GM21723 (cell line): ENCODE measurements at regions not wholly inside any gene's neighbourhood (a gene's known extent, or its start where the extent isn't known, plus 50 kb on each side); places are given as distances from the start of the nearest gene placed in this dataset.
"Not testable (repeated sequence)": the region's sequence is repeated elsewhere in the genome, so short reads cannot be mapped to it uniquely, and the experiment has no call there.

Experiments
- ATAC-seq: cut with Tn5 transposase; IDR thresholded peaks from one replicate; pipeline ENCODE4 v1.9.1; 2021; ENCODE audit warnings: mild to moderate bottlenecking, moderate library complexity; ENCODE audit not compliant: unreplicated experiment

- ATAC-seq = no peak
Measured at GRCh38 chr5:163108351-163108750, 329.0 kb upstream of the CCNG1 start.

DNA sequence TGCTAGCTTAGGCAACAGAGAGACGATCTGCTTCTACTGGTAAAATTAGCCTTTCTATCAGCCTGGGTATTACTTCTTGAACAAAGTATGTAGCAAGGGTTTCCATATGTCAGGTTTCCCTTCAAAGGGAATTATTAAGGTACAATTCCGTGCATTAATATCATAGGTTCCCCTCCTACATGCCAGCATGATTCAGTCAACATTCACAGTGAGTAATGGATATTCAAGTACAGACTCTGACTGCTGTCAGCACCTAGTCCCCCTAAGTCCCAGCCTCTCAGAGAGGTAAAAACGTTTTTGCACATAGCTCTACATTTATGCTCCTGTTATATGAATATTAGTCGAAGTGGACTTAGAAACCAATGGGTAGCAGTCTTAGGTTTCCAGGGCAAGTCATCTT, 322.4 kb upstream of the CCNG1 start:
- ATAC-seq = no peak

DNA sequence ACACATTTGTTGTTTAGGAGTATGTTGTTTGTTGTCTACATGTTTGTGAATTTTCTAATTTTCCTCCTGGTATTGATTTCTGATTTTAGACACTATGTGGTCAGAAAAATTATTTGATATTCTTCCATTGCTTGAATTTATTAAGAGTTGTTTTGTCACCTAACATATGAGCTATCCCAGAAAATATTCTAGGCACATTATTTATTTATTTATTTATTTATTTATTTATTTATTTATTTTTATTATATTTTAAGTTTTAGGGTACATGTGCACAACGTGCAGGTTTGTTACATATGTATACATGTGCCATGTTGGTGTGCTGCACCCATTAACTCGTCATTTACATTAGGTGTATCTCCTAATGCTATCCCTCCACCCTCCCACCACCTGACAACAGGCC, 320.8 kb upstream of the CCNG1 start:
- ATAC-seq = not testable (repeated sequence)

- no peak for ATAC-seq
Measured at GRCh38 chr5:163134061-163134460, 303.3 kb upstream of the CCNG1 start.

GRCh38 chr5:163135849-163136248, 301.5 kb upstream of the CCNG1 start:
- ATAC-seq = no peak

GRCh38 chr5:163161512-163161911, 275.9 kb upstream of the CCNG1 start:
- ATAC-seq = no peak

DNA sequence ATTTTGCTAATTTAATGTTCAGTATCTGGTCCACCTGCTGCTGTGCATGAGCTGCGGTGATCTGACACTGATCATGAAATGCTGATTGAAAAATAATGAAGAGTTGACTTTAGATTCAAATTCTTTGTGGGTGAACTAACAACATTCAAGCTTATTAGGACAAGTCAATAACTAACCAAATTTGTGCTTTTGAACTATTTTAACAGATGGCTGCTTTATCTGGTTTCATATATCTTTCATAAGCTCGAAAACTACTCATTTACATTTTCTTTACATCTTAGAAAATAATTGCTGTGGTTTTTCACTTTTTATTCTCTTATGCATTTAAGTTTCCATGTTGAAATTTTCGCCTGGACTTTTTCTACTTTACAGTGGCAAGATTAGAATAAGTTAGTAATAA, 274.8 kb upstream of the CCNG1 start:
- no peak for ATAC-seq

DNA sequence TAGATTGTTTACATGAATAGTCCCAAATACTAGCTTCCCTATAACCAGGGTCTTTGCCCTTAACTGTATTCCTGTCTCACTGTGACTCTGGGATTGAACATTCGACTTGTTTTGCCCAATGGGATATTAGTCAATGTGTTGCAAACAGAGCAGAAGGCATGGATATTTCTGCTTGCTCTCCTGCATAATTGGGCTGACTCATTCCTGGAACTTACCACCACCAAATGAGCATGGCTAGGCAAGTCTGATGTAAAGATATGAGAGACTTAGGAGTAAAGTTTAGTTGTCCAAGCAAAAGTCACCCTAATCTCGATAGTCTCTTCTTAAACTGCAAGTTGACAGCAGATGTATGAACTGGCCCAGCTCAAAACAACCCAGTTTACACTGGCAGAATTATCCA, 273.5 kb upstream of the CCNG1 start:
- ATAC-seq = no peak

- no peak for ATAC-seq
Measured at GRCh38 chr5:163165277-163165676, 272.1 kb upstream of the CCNG1 start.

GRCh38 chr5:163170161-163170560, 267.2 kb upstream of the CCNG1 start:
- ATAC-seq = not testable (repeated sequence)

- ATAC-seq = no peak
Measured at GRCh38 chr5:163172540-163173338, 264.7 kb upstream of the CCNG1 start.

- ATAC-seq = no peak
Measured at GRCh38 chr5:163177971-163178370, 259.4 kb upstream of the CCNG1 start.

- no peak for ATAC-seq
Measured at GRCh38 chr5:163185315-163185714, 252.1 kb upstream of the CCNG1 start.

- no peak for ATAC-seq
Measured at GRCh38 chr5:163189023-163189553, 248.3 kb upstream of the CCNG1 start.

- ATAC-seq = no peak
Measured at GRCh38 chr5:163190283-163190682, 247.1 kb upstream of the CCNG1 start.

- no peak for ATAC-seq
Measured at GRCh38 chr5:163190784-163191183, 246.6 kb upstream of the CCNG1 start.

- ATAC-seq = no peak
Measured at GRCh38 chr5:163193886-163194285, 243.5 kb upstream of the CCNG1 start.

DNA sequence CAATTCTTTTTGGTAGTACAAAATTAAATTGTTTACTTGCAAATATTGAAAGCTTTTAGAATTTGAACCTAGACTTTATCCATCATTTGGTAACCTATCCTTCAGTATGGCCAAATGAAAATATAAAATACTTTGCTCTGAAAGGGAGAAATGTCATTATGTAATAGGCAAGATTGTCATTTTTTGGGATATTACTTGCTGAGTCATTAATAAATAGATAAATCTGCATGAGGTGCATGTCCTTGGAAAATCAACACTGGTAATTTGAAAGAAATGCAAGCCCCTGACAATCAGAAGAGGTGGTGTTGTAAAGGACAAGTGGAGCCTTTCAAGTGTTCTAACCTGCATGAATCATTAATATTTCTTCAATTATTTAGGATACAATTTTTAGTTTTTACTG, 231.8 kb upstream of the CCNG1 start:
- no peak for ATAC-seq

DNA sequence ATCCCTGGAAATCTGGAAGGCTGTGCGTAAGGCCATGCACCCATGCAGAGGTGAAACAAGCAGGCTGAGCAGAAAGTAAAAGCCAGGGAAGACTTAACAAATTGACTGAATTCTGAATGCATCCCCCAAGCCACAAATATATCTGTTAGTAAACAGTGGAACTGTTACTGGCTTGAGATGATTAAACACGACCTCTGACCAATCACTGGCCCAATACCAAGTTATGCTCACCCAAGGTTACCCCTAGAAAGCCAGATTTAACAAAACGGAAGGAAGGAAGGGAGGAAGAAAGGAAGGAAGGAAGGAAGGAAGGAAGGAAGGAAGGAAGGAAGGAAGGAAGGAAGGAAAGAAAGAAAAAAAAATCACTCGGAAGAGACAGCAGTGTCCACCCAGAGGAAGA, 215.8 kb upstream of the CCNG1 start:
- ATAC-seq = no peak

- no peak for ATAC-seq
Measured at GRCh38 chr5:163222982-163223381, 214.4 kb upstream of the CCNG1 start.

GRCh38 chr5:163244445-163244987, 192.9 kb upstream of the CCNG1 start:
- ATAC-seq = no peak

- ATAC-seq = no peak
Measured at GRCh38 chr5:163245584-163245983, 191.8 kb upstream of the CCNG1 start.
